Liver (tissue), 8 donors: ENCODE measurements at regions not wholly inside any gene's neighbourhood (a gene's known extent, or its start where the extent isn't known, plus 50 kb on each side); places are given as distances from the start of the nearest gene placed in this dataset.

ENCODE experiments used
- DNase-seq: peaks from one replicate; pipeline ENCODE4 v3.0.0-alpha.2; 2017; ENCODE audit warnings: low spot score
- H3K27ac ChIP-seq, 2 donors: one replicate each; pipeline ENCODE4 v1.7.0; 2013; ENCODE audit warnings: inconsistent platforms in 2 of 2, low read length in 2 of 2, control low read depth in 1 of 2, low read depth in 1 of 2, mild to moderate bottlenecking in 1 of 2
- H3K27me3 ChIP-seq, 4 donors: one replicate each; pipeline versions ENCODE4 v1.6.1 to v1.7.0; 2013; ENCODE audit warnings: low read length in 3 of 4, inconsistent platforms in 1 of 4, mild to moderate bottlenecking in 1 of 4, moderate library complexity in 1 of 4; ENCODE audit not compliant: control insufficient read depth in 4 of 4, insufficient read depth in 4 of 4
- H3K36me3 ChIP-seq, 4 donors: one replicate each; pipeline versions ENCODE4 v1.6.1 to v1.7.0; 2013; ENCODE audit warnings: low read length in 3 of 4, mild to moderate bottlenecking in 3 of 4, low read depth in 1 of 4, moderate library complexity in 1 of 4; ENCODE audit not compliant: control insufficient read depth in 4 of 4, insufficient read depth in 3 of 4
- H3K4me1 ChIP-seq, 4 donors: one replicate each; pipeline versions ENCODE4 v1.6.1 to v1.7.0; 2013; ENCODE audit warnings: low read length in 3 of 4, mild to moderate bottlenecking in 3 of 4, moderate library complexity in 1 of 4; ENCODE audit not compliant: control insufficient read depth in 4 of 4, insufficient read depth in 4 of 4
- H3K4me3 ChIP-seq, 3 donors: one replicate each; pipeline versions ENCODE4 v1.6.1 to v1.7.0; 2013; ENCODE audit warnings: low read length in 3 of 3, control low read depth in 1 of 3, low read depth in 1 of 3, mild to moderate bottlenecking in 1 of 3
- H3K9ac ChIP-seq, 2 donors: one replicate each; pipeline ENCODE4 v1.7.0; 2013; ENCODE audit warnings: low read length in 2 of 2, mild to moderate bottlenecking in 2 of 2, moderate library complexity in 2 of 2, control low read depth in 1 of 2, low read depth in 1 of 2
- H3K9me3 ChIP-seq, 4 donors: one replicate each; pipeline versions ENCODE4 v1.6.1 to v1.7.0; 2013; ENCODE audit warnings: low read length in 3 of 4; ENCODE audit not compliant: control insufficient read depth in 4 of 4
- ATF3 ChIP-seq: IDR thresholded peaks from 2 replicates; pipeline ENCODE4 v1.6.1; 2016; ENCODE audit warnings: antibody characterized with exemption
- CTCF ChIP-seq: fragments of 150-350 bp; IDR thresholded peaks from 2 replicates; pipeline ENCODE4 v1.5.1; 2017; ENCODE audit warnings: improper control_type of control experiment, low read depth, low read length; ENCODE audit not compliant: missing input control
- EGR1 ChIP-seq, 2 donors: IDR thresholded peaks; 2 replicates each; pipeline ENCODE4 v1.6.1; 2016 to 2018; ENCODE audit warnings: antibody characterized with exemption in 2 of 2, low read depth in 2 of 2
- FOXA1 ChIP-seq: IDR thresholded peaks from 2 replicates; pipeline ENCODE4 v1.6.1; 2016; ENCODE audit warnings: antibody characterized with exemption
- FOXA2 ChIP-seq: IDR thresholded peaks from 2 replicates; pipeline ENCODE4 v1.6.1; 2016; ENCODE audit warnings: antibody characterized with exemption
- GABPA ChIP-seq, 2 donors: IDR thresholded peaks in 1 of 2; conservative IDR thresholded peaks in 1 of 2; 2 replicates each; pipeline ENCODE4 v1.6.1; 2016; ENCODE audit warnings: antibody characterized with exemption in 2 of 2, mild to moderate bottlenecking in 1 of 2, moderate library complexity in 1 of 2
- HNF4A ChIP-seq, 2 donors: conservative IDR thresholded peaks; 2 replicates each; pipeline ENCODE4 v1.6.1; 2016; ENCODE audit warnings: antibody characterized with exemption in 2 of 2, mild to moderate bottlenecking in 2 of 2
- HNF4G ChIP-seq: IDR thresholded peaks from 2 replicates; pipeline ENCODE4 v1.6.1; 2016; ENCODE audit warnings: antibody characterized with exemption
- JUND ChIP-seq, 2 donors: IDR thresholded peaks; 2 replicates each; pipeline ENCODE4 v1.6.1; 2016; ENCODE audit warnings: antibody characterized with exemption in 2 of 2
- MAX ChIP-seq: IDR thresholded peaks from 2 replicates; pipeline ENCODE4 v1.6.1; 2016; ENCODE audit warnings: antibody characterized with exemption
- NR2F2 ChIP-seq: IDR thresholded peaks from 2 replicates; pipeline ENCODE4 v1.6.1; 2016; ENCODE audit warnings: antibody characterized with exemption
- RAD21 ChIP-seq, 2 donors: IDR thresholded peaks; 2 replicates each; pipeline ENCODE4 v1.6.1; 2016; ENCODE audit warnings: antibody characterized with exemption in 2 of 2, mild to moderate bottlenecking in 2 of 2
- REST ChIP-seq: IDR thresholded peaks from 2 replicates; pipeline ENCODE4 v1.6.1; 2016; ENCODE audit warnings: antibody characterized with exemption, mild to moderate bottlenecking
- RXRA ChIP-seq, 2 donors: IDR thresholded peaks; 2 replicates each; pipeline ENCODE4 v1.6.1; 2017 to 2018; ENCODE audit warnings: antibody characterized with exemption in 2 of 2, mild to moderate bottlenecking in 1 of 2
- SP1 ChIP-seq: IDR thresholded peaks from 2 replicates; pipeline ENCODE4 v1.6.1; 2018; ENCODE audit warnings: antibody characterized with exemption, mild to moderate bottlenecking
- TAF1 ChIP-seq: conservative IDR thresholded peaks from 2 replicates; pipeline ENCODE4 v1.6.1; 2016; ENCODE audit warnings: antibody characterized with exemption, mild to moderate bottlenecking
- YY1 ChIP-seq: IDR thresholded peaks from 2 replicates; pipeline ENCODE4 v1.6.1; 2016; ENCODE audit warnings: antibody characterized with exemption, mild to moderate bottlenecking
- ZBTB33 ChIP-seq: IDR thresholded peaks from 2 replicates; pipeline ENCODE4 v1.6.1; 2016; ENCODE audit warnings: antibody characterized with exemption
- WGBS: extraction: QIAGEN DNeasy Blood & Tissue Kit; methylation state at CpG from one replicate; pipeline ENCODE4 v1.1.7; 2013; 5-methylcytosine and 5-hydroxymethylcytosine counted together
- donor health status: healthy.
- donor health status: healthy.
- donor health status: healthy.
- donor health status: healthy.
- donor health status: healthy.

- no peak overlapping the region for H3K4me3 ChIP-seq
- 90% methylated on average over 1 of the region's 1 CpG for WGBS
- TF ChIP-seq REST: no peak
- TF ChIP-seq GABPA (IDR thresholded peaks at IDR 0.05 in 1 of 2, conservative IDR thresholded peaks at IDR 0.05 in 1 of 2): no peak
- TF ChIP-seq RXRA (IDR thresholded peaks at IDR 0.05): no peak
- TF ChIP-seq EGR1 (IDR thresholded peaks at IDR 0.05; ENCODE audit: low read depth in 2 of 2): no peak
- TF ChIP-seq YY1: no peak
- no peak for TF ChIP-seq FOXA1
- TF ChIP-seq HNF4A (conservative IDR thresholded peaks at IDR 0.05): no peak
- TF ChIP-seq HNF4G: no peak
- no peak for TF ChIP-seq FOXA2
- no peak for TF ChIP-seq NR2F2
- no peaks in the 10 kb centered on the region for H3K9me3 ChIP-seq
- no peaks in the 10 kb centered on the region for H3K4me1 ChIP-seq
- no peaks in the 10 kb centered on the region for H3K36me3 ChIP-seq
- H3K9ac ChIP-seq: no peak overlapping the region
- DNase-seq: no peak
- no peaks in the 10 kb centered on the region for H3K27me3 ChIP-seq
- no peak overlapping the region for H3K27ac ChIP-seq
Observed at GRCh38 chr5:143870362-143870761, 58.4 kb downstream of the HMHB1 start.

- Histone ChIP-seq H3K9ac (no peak overlapping the region), H3K27me3 (no peaks in the 10 kb centered on the region), H3K4me3 (no peak overlapping the region), H3K9me3 (no peaks in the 10 kb centered on the region), H3K36me3 (no peaks in the 10 kb centered on the region), H3K4me1 (no peaks in the 10 kb centered on the region), H3K27ac (no peak overlapping the region)
- DNase-seq: no peak
- WGBS: 79% methylated on average over 5 of the region's 5 CpGs
- TF ChIP-seq JUND (IDR thresholded peaks at IDR 0.05): no peak
- TF ChIP-seq RXRA (IDR thresholded peaks at IDR 0.05): no peak
- TF ChIP-seq HNF4G: no peak
- TF ChIP-seq YY1: no peak
- no peak for TF ChIP-seq ZBTB33
- no peak for TF ChIP-seq TAF1
- TF ChIP-seq REST: no peak
- TF ChIP-seq RAD21 (IDR thresholded peaks at IDR 0.05): no peak
- TF ChIP-seq MAX: no peak
- no peak for TF ChIP-seq ATF3
- no peak for TF ChIP-seq EGR1 (IDR thresholded peaks at IDR 0.05; ENCODE audit: low read depth in 2 of 2)
- TF ChIP-seq CTCF: no peak
- TF ChIP-seq HNF4A (conservative IDR thresholded peaks at IDR 0.05): no peak
- TF ChIP-seq SP1: no peak
- TF ChIP-seq NR2F2: no peak
- TF ChIP-seq GABPA (IDR thresholded peaks at IDR 0.05 in 1 of 2, conservative IDR thresholded peaks at IDR 0.05 in 1 of 2): no peak
- TF ChIP-seq FOXA2: no peak
- no peak for TF ChIP-seq FOXA1
Observed at GRCh38 chr5:143870871-143871632, 59.1 kb downstream of the HMHB1 start.
